ENCODE measurements at regions not wholly inside any gene's neighbourhood (a gene's known extent, or its start where the extent isn't known, plus 50 kb on each side); places are given as distances from the start of the nearest gene placed in this dataset.

GRCh38 chr13:40143106-40143505 is 487.6 kb downstream of the COG6 start:
- TF ChIP-seq CTCF (IDR thresholded peaks at IDR 0.05) (no peak), ZNF317 (CRISPR knock-in tag; IDR thresholded peaks at IDR 0.05; ENCODE audit: borderline replicate concordance, low read depth) (no peak), ATF1 (CRISPR knock-in tag; IDR thresholded peaks at IDR 0.05) (no peak), ZNF121 (CRISPR knock-in tag; IDR thresholded peaks at IDR 0.05) (no peak), E2F1 (CRISPR knock-in tag; IDR thresholded peaks at IDR 0.05) (no peak)
